GM21381 (cell line): ENCODE measurements at regions not wholly inside any gene's neighbourhood (a gene's known extent, or its start where the extent isn't known, plus 50 kb on each side); places are given as distances from the start of the nearest gene placed in this dataset.
"Not testable (repeated sequence)": the region's sequence is repeated elsewhere in the genome, so short reads cannot be mapped to it uniquely, and the experiment has no call there.

Source experiments
- ATAC-seq: cut with Tn5 transposase; IDR thresholded peaks from one replicate; pipeline ENCODE4 v1.9.1; 2021; ENCODE audit warnings: mild to moderate bottlenecking, moderate library complexity; ENCODE audit not compliant: unreplicated experiment

- not testable (repeated sequence) for ATAC-seq
Measured at GRCh38 chr5:177941386-177941785, 54.7 kb downstream of the PROP1 start.

- not testable (repeated sequence) for ATAC-seq
Measured at GRCh38 chr5:177939246-177940171, 56.5 kb downstream of the PROP1 start.

GRCh38 chr5:177938767-177939166 is 57.3 kb downstream of the PROP1 start:
- not testable (repeated sequence) for ATAC-seq

- ATAC-seq, result not testable (repeated sequence)
Measured at GRCh38 chr5:177934233-177934632, 61.8 kb downstream of the PROP1 start.

GRCh38 chr5:177930269-177931022 is 65.6 kb downstream of the PROP1 start:
- not testable (repeated sequence) for ATAC-seq

GRCh38 chr5:177929618-177930017 is 66.4 kb downstream of the PROP1 start:
- not testable (repeated sequence) for ATAC-seq

- ATAC-seq, result not testable (repeated sequence)
Measured at GRCh38 chr5:177927500-177927899, 68.5 kb downstream of the PROP1 start.

- ATAC-seq, result not testable (repeated sequence)
Measured at GRCh38 chr5:177924577-177924976, 71.5 kb downstream of the PROP1 start.

GRCh38 chr5:177923837-177924236 is 72.2 kb downstream of the PROP1 start:
- not testable (repeated sequence) for ATAC-seq

- ATAC-seq, result not testable (repeated sequence)
Measured at GRCh38 chr5:177923189-177923588, 72.9 kb downstream of the PROP1 start.

GRCh38 chr5:177909261-177909660 is 86.8 kb downstream of the PROP1 start:
- ATAC-seq, result not testable (repeated sequence)

- not testable (repeated sequence) for ATAC-seq
Measured at GRCh38 chr5:177902806-177903205, 93.2 kb downstream of the PROP1 start.

GRCh38 chr5:177900066-177900465 is 96.0 kb downstream of the PROP1 start:
- not testable (repeated sequence) for ATAC-seq

GRCh38 chr5:177894681-177895453 is 101.2 kb downstream of the PROP1 start:
- not testable (repeated sequence) for ATAC-seq

- ATAC-seq, result not testable (repeated sequence)
Measured at GRCh38 chr5:177892357-177892665, 103.7 kb downstream of the PROP1 start.

- peak; percentile 76 for ATAC-seq
Measured at GRCh38 chr5:177891547-177892356, 104.3 kb downstream of the PROP1 start.

- ATAC-seq, result not testable (repeated sequence)
Measured at GRCh38 chr5:177883295-177883694, 100.6 kb upstream of the FAM153A start.

- ATAC-seq, result not testable (repeated sequence)
Measured at GRCh38 chr5:177875900-177876238, 93.2 kb upstream of the FAM153A start.

GRCh38 chr5:177875013-177875899 is 92.6 kb upstream of the FAM153A start:
- ATAC-seq, result peak; percentile 77
